Mucosa of stomach (tissue), 1 donor: ENCODE measurements at regions not wholly inside any gene's neighbourhood (a gene's known extent, or its start where the extent isn't known, plus 50 kb on each side); places are given as distances from the start of the nearest gene placed in this dataset.
"Not testable (repeated sequence)": the region's sequence is repeated elsewhere in the genome, so short reads cannot be mapped to it uniquely, and the experiment has no call there.

Source experiments
- H3K27me3 ChIP-seq: one replicate; pipeline ENCODE4 v1.7.0; 2013; ENCODE audit warnings: mild to moderate bottlenecking, low read length; ENCODE audit not compliant: control insufficient read depth, insufficient read depth
- H3K36me3 ChIP-seq: one replicate; pipeline ENCODE4 v1.7.0; 2013; ENCODE audit warnings: low read length; ENCODE audit not compliant: control insufficient read depth, insufficient read depth
- H3K4me1 ChIP-seq: one replicate; pipeline ENCODE4 v1.7.0; 2013; ENCODE audit warnings: mild to moderate bottlenecking, low read length; ENCODE audit not compliant: control insufficient read depth, insufficient read depth
- H3K4me3 ChIP-seq: one replicate; pipeline ENCODE4 v1.7.0; 2013; ENCODE audit warnings: low read length
- H3K9ac ChIP-seq: one replicate; pipeline ENCODE4 v1.7.0; 2013; ENCODE audit warnings: mild to moderate bottlenecking, low read length, moderate library complexity
- H3K9me3 ChIP-seq: one replicate; pipeline ENCODE4 v1.7.0; 2013; ENCODE audit warnings: mild to moderate bottlenecking, low read length, moderate library complexity; ENCODE audit not compliant: control insufficient read depth
- donor health status: Pancreatic carcinoma.

GRCh38 chr3:177446165-177446601, 248.9 kb upstream of the TBL1XR1 start:
- Histone ChIP-seq H3K4me3 (no peak overlapping the region), H3K4me1 (peaks cover 35% of the 10 kb centered on the region), H3K27me3 (no peaks in the 10 kb centered on the region), H3K9ac (no peak overlapping the region), H3K9me3 (no peaks in the 10 kb centered on the region), H3K36me3 (no peaks in the 10 kb centered on the region)

GRCh38 chr3:177447938-177448337, 250.7 kb upstream of the TBL1XR1 start:
- Histone ChIP-seq H3K9me3 (no peaks in the 10 kb centered on the region), H3K9ac (no peak overlapping the region), H3K4me1 (peaks cover 42% of the 10 kb centered on the region), H3K36me3 (no peaks in the 10 kb centered on the region), H3K4me3 (no peak overlapping the region), H3K27me3 (no peaks in the 10 kb centered on the region)

- no peak overlapping the region for H3K4me3 ChIP-seq
- no peaks in the 10 kb centered on the region for H3K27me3 ChIP-seq
- H3K9me3 ChIP-seq, result no peaks in the 10 kb centered on the region
- no peaks in the 10 kb centered on the region for H3K36me3 ChIP-seq
- H3K9ac ChIP-seq, result no peak overlapping the region
- H3K4me1 ChIP-seq, result peaks cover 34% of the 10 kb centered on the region
These were observed 251.7 kb upstream of the TBL1XR1 start for GRCh38 chr3:177448987-177449359.

DNA sequence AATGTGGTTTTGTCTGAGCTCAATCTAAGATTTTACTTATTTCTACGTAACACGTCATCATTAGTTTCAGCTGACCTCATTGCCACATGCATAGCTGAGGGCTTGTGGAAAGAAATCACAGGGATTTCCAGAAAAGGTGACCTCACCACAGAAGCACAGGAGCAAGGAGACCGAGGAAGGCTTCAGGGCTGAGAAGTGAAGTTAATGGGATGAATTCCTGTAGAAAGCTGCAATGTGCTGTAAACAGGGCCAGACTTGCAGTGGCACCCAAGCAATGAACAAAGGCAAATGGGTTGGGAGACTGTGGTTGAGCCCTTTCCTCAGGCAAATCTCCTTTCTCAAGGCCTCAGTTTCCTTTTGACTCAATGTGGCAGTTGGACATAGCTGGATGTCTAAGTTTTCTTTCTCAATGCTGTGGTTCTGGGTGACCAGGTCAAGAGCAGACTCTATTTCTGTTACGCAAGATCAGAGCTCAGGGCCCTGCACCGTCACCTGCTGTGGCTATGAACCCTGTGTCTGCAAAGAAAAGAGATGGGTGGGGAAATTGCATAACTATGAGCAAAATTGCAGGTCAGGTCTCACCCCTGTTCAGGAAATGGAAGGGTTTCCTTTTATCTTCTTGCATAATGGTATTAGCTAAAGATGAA, 252.2 kb upstream of the TBL1XR1 start:
- no peaks in the 10 kb centered on the region for H3K9me3 ChIP-seq
- H3K4me1 ChIP-seq, result peaks cover 31% of the 10 kb centered on the region
- H3K4me3 ChIP-seq, result no peak overlapping the region
- no peak overlapping the region for H3K9ac ChIP-seq
- H3K27me3 ChIP-seq, result no peaks in the 10 kb centered on the region
- H3K36me3 ChIP-seq, result no peaks in the 10 kb centered on the region

DNA sequence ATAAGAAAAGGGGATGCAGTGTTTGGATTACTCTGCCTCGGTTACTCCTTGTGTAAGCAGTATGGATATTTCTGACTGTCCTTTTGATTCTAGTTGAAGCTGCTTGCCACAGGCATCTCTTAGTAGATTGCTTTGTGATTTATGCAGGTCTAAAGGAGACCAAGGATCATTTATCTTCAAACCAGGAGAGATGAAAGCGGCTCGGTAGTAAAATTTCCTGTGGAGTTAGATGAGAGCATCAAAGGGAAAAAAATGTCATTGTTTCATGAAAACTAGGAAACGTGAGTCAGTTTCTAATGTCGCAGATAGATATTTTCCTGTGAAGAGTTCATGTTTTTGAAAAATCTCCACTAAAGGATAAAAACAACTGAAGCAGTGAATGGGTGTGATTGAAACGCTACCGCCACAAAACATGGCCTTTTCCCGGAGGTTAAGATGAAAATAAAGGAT, 254.0 kb upstream of the TBL1XR1 start:
- no peak overlapping the region for H3K4me3 ChIP-seq

GRCh38 chr3:177451864-177452830, 254.9 kb upstream of the TBL1XR1 start:
- Histone ChIP-seq H3K9ac (no peak overlapping the region), H3K4me3 (no peak overlapping the region), H3K9me3 (no peaks in the 10 kb centered on the region), H3K27me3 (no peaks in the 10 kb centered on the region), H3K36me3 (no peaks in the 10 kb centered on the region), H3K4me1 (peaks cover 22% of the 10 kb centered on the region)

More for the DNA sequence above, 254.0 kb upstream of the TBL1XR1 start:
- Histone ChIP-seq H3K4me1 (peaks cover 22% of the 10 kb centered on the region), H3K9ac (no peak overlapping the region), H3K9me3 (no peaks in the 10 kb centered on the region), H3K36me3 (no peaks in the 10 kb centered on the region), H3K27me3 (no peaks in the 10 kb centered on the region)

DNA sequence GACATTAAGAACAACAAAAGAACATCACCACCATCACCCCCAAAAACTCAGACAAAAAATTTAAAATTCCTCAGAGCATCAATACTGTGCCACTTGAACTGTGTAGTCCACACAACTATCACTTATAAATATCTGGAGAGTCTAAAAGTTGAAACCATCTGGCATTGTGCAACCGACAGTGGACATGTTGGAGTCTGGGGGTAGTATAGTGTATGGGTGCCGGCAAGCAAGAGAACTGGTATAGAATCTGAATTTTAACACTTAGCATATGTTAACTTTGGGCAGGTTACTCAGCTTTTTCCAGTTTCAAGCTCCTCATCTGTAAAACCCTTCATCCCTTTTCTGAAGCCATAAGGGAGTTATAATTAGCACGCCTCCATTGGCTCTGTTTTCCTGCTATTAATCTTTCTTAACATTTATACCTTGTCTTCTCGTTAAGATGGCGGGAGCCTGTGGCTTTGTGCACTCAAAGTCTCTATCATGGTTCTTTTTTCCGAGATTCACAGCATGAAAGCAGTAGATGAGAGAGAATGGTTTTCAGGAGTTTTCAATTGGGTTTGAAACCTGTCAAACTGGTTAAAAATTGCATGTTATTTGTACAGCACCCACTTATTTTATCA, 255.7 kb upstream of the TBL1XR1 start:
- H3K9ac ChIP-seq, result no peak overlapping the region
- no peaks in the 10 kb centered on the region for H3K27me3 ChIP-seq
- H3K36me3 ChIP-seq, result no peaks in the 10 kb centered on the region
- H3K9me3 ChIP-seq, result no peaks in the 10 kb centered on the region
- peaks cover 16% of the 10 kb centered on the region for H3K4me1 ChIP-seq
- no peak overlapping the region for H3K4me3 ChIP-seq

DNA sequence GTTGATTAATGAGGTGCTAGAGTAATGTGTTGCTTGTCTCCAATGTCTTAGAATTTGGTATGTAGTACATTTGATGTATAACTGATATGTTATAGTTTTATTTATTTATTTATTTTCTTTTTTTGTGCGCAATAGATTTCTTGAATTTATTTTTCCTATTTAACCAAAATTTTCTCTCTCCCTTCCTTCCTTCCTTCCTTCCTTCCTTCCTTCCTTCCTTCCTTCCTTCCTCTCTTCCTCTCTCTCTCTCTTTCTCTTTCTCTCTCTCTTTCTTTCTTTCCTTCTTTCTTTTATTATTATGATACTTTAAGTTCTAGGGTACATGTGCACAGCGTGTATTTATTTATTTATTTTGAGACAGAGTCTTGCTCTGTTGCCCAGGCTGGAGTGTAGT, 256.2 kb upstream of the TBL1XR1 start:
- H3K9me3 ChIP-seq, result no peaks in the 10 kb centered on the region
- H3K9ac ChIP-seq, result no peak overlapping the region
- no peaks in the 10 kb centered on the region for H3K36me3 ChIP-seq
- peaks cover 11% of the 10 kb centered on the region for H3K4me1 ChIP-seq
- no peaks in the 10 kb centered on the region for H3K27me3 ChIP-seq
- no peak overlapping the region for H3K4me3 ChIP-seq

DNA sequence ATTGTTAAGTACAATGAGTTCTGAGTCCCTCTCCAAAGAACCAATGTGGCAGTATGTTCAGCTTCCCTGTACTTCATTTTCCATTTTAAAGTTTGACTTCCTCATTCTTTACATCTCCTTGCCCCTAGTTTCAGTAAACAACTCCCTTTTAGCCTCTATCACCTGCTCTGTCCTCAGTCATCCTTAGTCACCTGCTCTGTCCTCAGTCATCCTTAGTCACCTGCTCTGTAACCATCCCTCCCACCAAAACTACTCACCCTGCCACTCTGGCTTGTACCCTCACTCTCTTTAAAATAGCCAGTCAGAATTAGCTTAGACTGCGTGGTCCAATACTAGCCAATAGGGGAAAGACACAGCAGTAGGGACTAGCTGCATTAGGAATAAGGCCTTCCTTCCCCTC, 259.9 kb upstream of the TBL1XR1 start:
- not testable (repeated sequence) for H3K9me3 ChIP-seq, H3K27me3 ChIP-seq, H3K4me3 ChIP-seq, H3K36me3 ChIP-seq, H3K4me1 ChIP-seq, H3K9ac ChIP-seq

DNA sequence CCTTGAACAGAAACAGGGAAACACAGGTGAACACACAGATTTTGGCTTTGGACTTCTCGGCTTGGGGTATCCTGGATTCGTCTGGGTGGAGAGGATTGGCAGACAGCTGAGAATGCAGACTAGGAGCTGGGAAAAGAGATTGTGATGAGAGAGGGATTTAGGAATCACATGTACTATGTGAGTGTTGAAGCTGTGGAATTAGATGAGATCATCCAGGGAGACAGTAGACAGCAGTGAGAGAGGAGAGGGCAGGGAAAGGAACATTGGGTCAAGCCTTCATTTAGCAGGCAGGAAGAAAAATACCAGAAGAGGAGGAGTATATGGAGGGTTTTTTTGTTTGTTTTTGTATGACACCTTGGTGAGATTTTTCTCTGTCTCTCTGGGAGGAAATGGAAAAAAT, 262.1 kb upstream of the TBL1XR1 start:
- H3K4me3 ChIP-seq, result no peak overlapping the region
- no peaks in the 10 kb centered on the region for H3K4me1 ChIP-seq
- no peaks in the 10 kb centered on the region for H3K36me3 ChIP-seq
- no peaks in the 10 kb centered on the region for H3K9me3 ChIP-seq
- H3K9ac ChIP-seq, result no peak overlapping the region
- H3K27me3 ChIP-seq, result no peaks in the 10 kb centered on the region

- no peaks in the 10 kb centered on the region for H3K36me3 ChIP-seq
These were observed 262.8 kb upstream of the TBL1XR1 start for GRCh38 chr3:177460047-177460446.

DNA sequence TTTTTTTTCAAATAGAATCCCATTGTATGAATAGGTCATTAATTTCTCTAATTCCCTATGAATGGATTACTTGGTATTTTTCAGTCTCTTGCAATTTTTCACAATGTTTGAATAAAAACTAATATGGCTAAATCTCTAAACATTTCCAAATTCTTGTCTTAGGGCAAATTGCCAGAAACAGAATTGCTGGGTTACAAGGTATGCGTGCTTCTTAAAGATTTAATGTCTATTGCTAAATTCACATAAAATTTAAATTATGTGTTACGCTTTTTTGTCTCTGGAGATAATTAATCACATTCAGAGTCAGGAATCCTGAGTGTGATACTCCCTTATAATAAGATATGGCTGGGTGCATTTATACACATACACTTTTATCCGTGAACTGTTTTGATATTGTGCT, 264.5 kb upstream of the TBL1XR1 start:
- Histone ChIP-seq H3K9ac (no peak overlapping the region), H3K36me3 (no peaks in the 10 kb centered on the region), H3K27me3 (no peaks in the 10 kb centered on the region), H3K4me3 (no peak overlapping the region), H3K4me1 (no peaks in the 10 kb centered on the region), H3K9me3 (no peaks in the 10 kb centered on the region)

More at GRCh38 chr3:177460047-177460446, 262.8 kb upstream of the TBL1XR1 start:
- Histone ChIP-seq H3K4me3 (no peak overlapping the region), H3K9me3 (no peaks in the 10 kb centered on the region), H3K4me1 (no peaks in the 10 kb centered on the region), H3K9ac (no peak overlapping the region), H3K27me3 (no peaks in the 10 kb centered on the region)
